ENCODE measurements at regions not wholly inside any gene's neighbourhood (a gene's known extent, or its start where the extent isn't known, plus 50 kb on each side); places are given as distances from the start of the nearest gene placed in this dataset.

DNA sequence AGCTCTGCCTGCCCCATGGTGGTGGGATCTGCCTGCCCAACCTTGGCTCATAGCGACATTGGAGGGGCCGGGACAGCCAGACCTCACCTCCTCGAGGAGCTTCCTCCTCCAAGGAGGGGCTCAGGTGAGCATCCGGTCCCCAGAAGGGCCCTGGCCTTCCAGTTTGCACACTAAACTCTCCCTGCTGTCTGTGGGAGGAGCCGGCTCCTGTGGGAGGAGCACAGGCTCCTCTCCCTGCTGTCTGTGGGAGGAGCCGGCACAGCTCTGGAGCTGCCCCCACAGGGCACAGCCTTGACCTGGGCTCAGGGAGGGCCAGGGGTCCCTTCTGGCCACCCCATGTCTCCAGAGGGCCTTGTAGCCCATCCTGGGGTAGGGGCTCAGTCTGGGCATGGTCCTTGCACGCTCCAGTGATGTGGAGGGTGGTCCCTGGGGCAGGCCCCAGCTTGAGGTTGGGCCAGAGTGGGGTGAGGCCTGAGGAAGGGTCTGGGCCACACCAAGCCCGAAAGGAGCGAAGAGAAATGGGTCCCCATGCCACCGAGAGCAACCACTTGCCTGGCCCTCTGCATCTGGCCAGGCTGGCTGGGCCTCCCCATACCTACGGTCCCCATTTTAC is 147.5 kb upstream of the C14orf180 start:
- in situ Hi-C loops (cut with MboI; ENCODE audit: low pct_ligation_motif_present in 1 of 4, low pct_unique_long_range_greater_than_20kb in 1 of 4, low sequenced_read_pairs in 3 of 4) (no loop called here), intact Hi-C loops (cut with DNase I; ENCODE audit: low total_unique reads) (no loop called here)
- Histone ChIP-seq H3K36me3 (no peaks in the 10 kb centered on the region), H3K9me3 (no peaks in the 10 kb centered on the region), H3K4me1 (peaks cover 0 to 8% (median 7%) of the 10 kb centered on the region in 4 donors), H3K27me3 (no peaks in the 10 kb centered on the region), H3K4me3 (no peak overlapping the region), H3K27ac (no peak overlapping the region)
- TF ChIP-seq, protein P1, sequence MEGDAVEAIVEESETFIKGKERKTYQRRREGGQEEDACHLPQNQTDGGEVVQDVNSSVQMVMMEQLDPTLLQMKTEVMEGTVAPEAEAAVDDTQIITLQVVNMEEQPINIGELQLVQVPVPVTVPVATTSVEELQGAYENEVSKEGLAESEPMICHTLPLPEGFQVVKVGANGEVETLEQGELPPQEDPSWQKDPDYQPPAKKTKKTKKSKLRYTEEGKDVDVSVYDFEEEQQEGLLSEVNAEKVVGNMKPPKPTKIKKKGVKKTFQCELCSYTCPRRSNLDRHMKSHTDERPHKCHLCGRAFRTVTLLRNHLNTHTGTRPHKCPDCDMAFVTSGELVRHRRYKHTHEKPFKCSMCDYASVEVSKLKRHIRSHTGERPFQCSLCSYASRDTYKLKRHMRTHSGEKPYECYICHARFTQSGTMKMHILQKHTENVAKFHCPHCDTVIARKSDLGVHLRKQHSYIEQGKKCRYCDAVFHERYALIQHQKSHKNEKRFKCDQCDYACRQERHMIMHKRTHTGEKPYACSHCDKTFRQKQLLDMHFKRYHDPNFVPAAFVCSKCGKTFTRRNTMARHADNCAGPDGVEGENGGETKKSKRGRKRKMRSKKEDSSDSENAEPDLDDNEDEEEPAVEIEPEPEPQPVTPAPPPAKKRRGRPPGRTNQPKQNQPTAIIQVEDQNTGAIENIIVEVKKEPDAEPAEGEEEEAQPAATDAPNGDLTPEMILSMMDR (IDR thresholded peaks at IDR 0.05): no peak
- no peak for TF ChIP-seq EP300 (IDR thresholded peaks at IDR 0.05; ENCODE audit: low read depth)
- no peak for TF ChIP-seq POLR2AphosphoS5 (IDR thresholded peaks at IDR 0.05)
- no peak for TF ChIP-seq POLR2A (IDR thresholded peaks at IDR 0.05)
- WGBS, 2 donors (ENCODE audit: low coverage in 1 of 2): 70% methylated on average over 7 of the region's 11 CpGs; no CpG with 5 or more reads in 1 of the 2 donors
- DNase-seq: no peak

DNA sequence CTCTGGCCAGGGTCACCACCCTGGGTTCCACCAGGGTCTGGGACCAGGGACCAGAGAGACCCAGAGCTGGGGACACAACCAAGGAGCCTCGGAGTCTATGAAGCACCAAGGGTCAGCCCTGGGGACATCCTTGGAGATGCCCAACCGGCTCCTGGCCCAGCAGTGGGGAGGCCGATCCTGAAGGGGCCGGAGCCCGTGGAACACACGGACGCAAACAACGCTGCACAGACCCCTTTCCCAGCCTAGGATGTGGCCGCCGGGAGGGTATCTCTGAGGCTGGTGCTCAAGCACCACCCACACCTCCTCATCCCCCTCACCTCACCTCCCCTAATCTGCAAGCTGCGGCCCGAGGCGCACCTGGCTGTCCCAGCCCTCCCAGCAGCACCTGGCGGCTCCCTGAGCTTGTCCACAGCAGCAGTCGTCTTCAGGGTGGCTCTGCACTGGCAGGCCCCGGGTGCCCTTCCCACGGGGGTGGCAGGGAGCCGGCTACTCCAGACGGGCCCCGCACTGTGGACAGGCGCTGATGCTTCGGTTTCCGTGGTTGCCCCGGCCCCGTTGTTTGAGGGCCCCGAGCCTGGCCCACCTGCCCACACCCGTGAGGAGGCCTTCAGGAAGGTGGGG is 146.8 kb upstream of the C14orf180 start:
- H3K4me3 ChIP-seq: no peak overlapping the region
- 86% methylated on average over 25 of the region's 27 CpGs; no CpG with 5 or more reads in 1 of the 2 donors for WGBS, 2 donors (ENCODE audit: low coverage in 1 of 2)
- intact Hi-C loops (cut with DNase I; ENCODE audit: low total_unique reads) (no loop called here), in situ Hi-C loops (cut with MboI; ENCODE audit: low pct_ligation_motif_present in 1 of 4, low pct_unique_long_range_greater_than_20kb in 1 of 4, low sequenced_read_pairs in 3 of 4) (no loop called here)
- no peaks in the 10 kb centered on the region for H3K9me3 ChIP-seq
- H3K27me3 ChIP-seq: no peaks in the 10 kb centered on the region
- H3K36me3 ChIP-seq: no peaks in the 10 kb centered on the region
- H3K27ac ChIP-seq: no peak overlapping the region
- no peak for DNase-seq
- no peak for TF ChIP-seq POLR2A (IDR thresholded peaks at IDR 0.05)
- TF ChIP-seq EP300 (IDR thresholded peaks at IDR 0.05; ENCODE audit: low read depth): no peak
- TF ChIP-seq, protein P1 (IDR thresholded peaks at IDR 0.05): no peak
- TF ChIP-seq POLR2AphosphoS5 (IDR thresholded peaks at IDR 0.05): no peak
- H3K4me1 ChIP-seq: peaks cover 0 to 10% (median 8%) of the 10 kb centered on the region in 4 donors

DNA sequence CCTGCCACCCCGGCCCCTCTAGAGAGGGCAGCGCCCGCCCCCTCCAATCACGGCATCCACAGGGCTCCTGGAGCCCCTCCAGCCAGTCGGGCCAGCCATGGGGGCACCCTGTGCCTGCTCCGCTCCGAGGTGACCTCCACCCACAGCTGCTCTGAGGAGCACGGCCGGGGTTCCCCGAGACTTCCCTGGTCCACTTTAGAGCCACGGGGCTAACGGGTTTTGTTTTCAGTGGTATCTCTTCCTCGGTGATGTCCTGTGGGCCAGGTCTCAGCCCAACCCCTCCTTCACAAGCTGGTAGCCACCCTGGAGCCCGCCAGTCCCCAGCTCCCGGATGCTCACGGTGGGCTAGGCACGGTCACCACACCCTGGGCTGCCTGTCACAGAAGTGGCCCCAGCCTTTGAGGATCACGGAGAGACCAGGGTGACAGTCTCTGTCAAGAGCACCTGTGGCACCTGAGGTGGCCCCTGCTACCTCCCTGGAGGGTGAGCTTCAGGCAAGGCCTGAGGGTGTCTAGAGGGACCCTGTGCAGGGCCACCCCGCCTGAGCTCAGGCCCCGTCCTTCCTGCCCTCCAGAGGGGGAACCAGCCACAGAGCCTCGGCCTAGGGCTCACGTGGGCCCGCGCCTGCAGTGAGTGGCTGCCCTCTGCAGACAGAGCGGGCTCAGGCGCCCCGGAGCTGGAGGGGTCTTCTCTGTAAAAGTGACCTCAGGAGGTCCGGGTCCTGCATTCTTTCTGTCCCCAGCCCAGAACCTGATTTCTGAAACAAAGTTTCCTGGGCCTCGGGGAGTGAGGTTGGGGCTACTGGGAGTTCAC is 146.0 kb upstream of the C14orf180 start:
- intact Hi-C loops (cut with DNase I; ENCODE audit: low total_unique reads) (no loop called here), in situ Hi-C loops (cut with MboI; ENCODE audit: low pct_ligation_motif_present in 1 of 4, low pct_unique_long_range_greater_than_20kb in 1 of 4, low sequenced_read_pairs in 3 of 4) (no loop called here)
- Histone ChIP-seq H3K27me3 (no peaks in the 10 kb centered on the region), H3K9me3 (no peaks in the 10 kb centered on the region), H3K4me3 (no peak overlapping the region), H3K36me3 (no peaks in the 10 kb centered on the region), H3K27ac (no peak overlapping the region), H3K4me1 (peaks cover 0 to 10% (median 8%) of the 10 kb centered on the region in 4 donors)
- WGBS, 2 donors (ENCODE audit: low coverage in 1 of 2): 88% methylated on average over 16 of the region's 29 CpGs; no CpG with 5 or more reads in 1 of the 2 donors
- DNase-seq: no peak
- TF ChIP-seq EP300 (IDR thresholded peaks at IDR 0.05; ENCODE audit: low read depth) (no peak), POLR2AphosphoS5 (IDR thresholded peaks at IDR 0.05) (no peak), POLR2A (IDR thresholded peaks at IDR 0.05) (no peak)
- TF ChIP-seq, protein P1 (IDR thresholded peaks at IDR 0.05): no peak
